HG03460 (cell line): ENCODE measurements at regions not wholly inside any gene's neighbourhood (a gene's known extent, or its start where the extent isn't known, plus 50 kb on each side); places are given as distances from the start of the nearest gene placed in this dataset.

ENCODE experiments used
- ATAC-seq: cut with Tn5 transposase; IDR thresholded peaks from one replicate; pipeline ENCODE4 v1.9.1; 2021; ENCODE audit not compliant: unreplicated experiment

DNA sequence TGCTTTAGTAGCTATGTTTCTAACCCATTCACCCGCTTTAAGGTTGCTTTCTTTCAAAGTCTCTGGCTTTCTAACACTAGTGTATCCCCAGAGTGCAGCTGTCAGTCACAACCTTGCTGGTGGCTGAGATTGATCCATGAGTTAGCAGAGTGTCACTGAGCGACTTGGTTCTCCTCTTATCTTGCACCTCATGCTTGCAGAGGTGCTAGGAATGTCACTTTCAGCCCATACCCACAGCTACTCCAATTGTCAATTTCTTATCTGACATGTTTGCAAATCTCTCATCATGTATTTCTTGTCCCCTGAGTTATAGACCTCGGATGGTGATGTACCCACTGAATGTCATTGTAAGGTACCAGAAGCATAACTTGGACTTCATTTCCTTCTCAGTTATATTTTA is 1110.2 kb downstream of the GALC start:
- ATAC-seq = no peak

DNA sequence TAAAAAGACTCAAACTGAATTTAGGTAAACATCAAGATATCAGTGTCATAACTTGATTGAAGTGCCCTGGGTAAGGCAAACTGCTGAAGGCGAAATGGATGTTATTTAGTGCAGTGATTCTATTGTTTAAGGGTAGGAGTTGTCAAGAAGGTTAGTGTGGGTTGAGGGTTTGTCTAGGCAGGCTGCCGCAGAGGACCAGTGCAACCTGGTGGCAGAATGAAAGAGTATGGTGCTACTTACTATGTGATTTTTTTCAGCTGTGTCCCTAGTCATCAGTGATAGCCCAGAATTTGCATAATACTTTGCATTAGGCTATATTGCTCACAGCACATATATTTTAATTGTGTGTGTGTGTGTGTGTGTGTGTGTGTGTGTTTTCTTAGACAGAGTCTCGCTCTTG is 1127.0 kb downstream of the GALC start:
- ATAC-seq = no peak

DNA sequence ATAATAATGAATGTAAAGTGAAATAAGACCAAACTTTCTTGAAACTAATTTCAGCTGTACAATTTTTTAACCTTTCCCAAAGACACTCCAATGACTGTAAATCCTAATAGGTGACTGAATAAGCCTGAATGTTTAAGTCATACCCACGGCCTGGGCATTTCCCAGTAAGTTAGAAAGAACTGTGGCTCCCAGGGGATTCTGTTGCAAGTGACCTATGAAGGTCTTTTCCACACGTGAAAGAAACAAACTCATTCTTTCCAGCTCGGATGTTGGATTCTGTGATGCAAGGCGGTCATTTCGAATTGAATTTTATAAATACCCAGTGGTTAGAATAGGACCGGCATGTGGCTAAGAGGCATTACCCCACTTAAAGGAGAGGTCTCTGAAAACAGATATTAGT is 1134.4 kb downstream of the GALC start:
- no peak for ATAC-seq

DNA sequence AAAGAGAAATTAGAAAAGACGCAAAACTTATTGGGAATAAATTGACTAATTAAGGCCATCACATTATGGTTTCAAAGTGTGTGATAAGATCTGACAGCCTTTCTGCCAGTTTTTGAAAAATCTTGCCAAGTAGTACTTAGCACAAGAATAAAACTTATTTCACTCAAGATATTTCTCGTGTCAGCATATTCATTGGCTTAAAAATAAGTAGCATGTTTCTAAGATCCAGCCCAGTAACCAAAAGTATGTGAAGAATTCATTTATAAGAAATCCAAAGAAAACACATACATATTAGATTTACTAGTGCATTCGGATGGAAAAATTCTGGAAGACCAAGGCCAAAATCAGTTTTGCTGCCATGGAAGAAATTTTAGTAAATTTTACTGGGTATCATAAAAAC is 1135.0 kb downstream of the GALC start:
- no peak for ATAC-seq

DNA sequence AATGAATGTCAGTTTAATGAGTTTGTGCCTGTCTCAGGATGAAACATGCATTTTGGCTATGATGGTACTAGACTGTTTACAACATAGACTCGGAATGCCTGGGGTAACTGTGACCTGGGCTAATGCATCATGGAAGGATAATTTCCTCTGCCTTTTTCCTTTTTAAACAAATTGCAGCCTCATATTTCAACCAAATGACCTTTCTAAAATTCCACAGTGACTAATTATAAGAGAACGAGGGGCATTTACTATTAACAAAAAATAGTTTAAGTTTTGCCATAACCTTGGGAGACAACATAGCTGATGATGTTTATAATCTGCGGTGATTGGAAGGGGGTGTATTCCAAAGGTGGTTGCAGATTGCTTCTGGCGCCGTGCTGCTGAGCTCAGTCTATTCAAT is 1140.5 kb downstream of the GALC start:
- ATAC-seq = no peak

DNA sequence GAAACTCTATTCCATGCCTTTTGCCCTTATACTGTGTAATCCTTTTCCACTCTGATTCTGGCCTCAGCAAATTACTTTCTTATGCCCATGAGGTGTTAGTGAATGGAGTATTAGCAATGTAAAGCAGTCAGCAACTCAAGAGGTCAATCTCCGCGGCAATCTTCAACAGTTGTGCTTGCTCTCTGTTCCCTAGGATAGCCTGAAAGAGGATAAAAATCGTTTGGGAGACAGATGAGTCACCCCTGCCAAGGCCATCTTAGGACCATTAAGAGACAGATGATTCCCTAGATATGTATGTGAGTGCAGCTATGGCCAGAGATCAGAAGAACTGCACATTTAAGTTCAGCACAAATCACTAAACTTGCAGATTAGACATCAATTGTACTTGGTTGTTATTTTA is 1145.8 kb downstream of the GALC start:
- no peak for ATAC-seq

DNA sequence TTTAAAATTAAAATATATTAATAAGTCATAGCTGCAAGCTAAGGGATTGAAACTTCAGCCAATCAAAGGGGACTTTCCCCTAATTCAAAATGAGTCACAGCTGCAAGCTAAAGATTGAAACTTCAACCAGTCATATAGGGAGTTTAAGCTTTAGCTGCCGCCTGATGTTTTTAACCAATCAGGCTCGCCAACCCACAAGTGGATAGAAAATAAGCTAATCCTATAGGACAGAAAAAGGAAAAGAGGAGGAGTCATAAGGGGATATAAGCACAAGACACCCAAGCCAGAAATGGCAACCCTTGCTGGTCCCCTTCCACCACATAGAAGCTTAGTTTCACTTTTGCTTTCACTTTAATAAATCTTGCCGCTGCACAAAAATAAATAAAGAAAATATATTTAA is 1154.6 kb downstream of the GALC start:
- ATAC-seq = no peak

DNA sequence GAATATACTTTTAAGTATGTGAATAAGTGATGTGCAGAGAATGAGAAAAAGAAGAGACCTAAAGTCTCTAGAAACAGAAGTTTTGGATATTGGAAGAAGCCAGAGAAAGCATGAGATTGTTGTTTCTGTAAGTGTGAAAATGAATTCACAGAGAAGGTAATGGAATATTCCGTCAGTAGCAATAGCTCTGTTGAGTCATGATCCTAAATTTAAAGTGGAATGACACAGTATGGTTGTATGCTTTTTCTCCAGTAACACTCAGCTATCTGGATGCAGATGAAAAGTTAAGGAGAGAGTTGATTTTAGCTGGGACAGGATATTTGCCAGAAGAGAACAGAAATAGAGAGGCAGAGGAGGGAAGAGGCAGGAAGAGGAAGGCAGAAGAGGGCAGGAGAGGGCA is 1166.3 kb downstream of the GALC start:
- ATAC-seq = no peak

DNA sequence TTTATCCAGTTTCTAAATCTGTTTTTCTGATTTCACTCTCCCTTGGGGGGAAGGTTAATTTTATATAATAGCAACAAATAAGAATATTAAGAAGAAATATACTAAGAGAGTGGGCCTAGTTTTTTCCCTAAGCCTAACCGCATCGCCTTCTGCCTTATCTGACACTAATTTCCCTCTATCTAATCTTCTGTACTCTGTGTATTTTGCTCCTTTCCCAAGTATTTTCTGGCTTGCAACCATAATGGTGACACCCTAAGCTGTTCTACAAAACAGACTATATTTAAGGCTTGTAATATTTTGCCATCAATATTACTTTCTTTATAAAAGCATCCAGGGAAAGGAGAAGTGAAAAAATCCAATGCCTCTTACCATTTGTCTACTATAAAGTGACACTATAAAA is 1168.8 kb downstream of the GALC start:
- no peak for ATAC-seq

DNA sequence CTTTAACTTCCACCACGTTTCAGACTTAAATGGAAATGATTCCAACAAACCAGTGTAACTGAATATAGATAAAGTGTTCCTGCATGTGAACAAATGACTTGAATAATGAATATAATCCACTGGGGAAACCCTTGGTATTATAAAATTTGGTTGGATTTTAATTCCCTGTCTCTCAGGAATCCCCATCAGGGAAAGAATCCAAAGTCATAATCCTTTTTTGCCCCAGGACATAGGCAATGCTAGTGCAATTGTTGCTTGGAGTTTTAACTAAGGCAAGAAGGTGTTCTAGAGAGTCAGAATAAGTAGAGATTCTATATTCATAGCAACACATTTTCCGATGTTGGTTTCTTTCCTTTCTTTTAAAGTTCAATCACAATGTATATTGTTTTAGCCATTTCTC is 1169.4 kb downstream of the GALC start:
- no peak for ATAC-seq

DNA sequence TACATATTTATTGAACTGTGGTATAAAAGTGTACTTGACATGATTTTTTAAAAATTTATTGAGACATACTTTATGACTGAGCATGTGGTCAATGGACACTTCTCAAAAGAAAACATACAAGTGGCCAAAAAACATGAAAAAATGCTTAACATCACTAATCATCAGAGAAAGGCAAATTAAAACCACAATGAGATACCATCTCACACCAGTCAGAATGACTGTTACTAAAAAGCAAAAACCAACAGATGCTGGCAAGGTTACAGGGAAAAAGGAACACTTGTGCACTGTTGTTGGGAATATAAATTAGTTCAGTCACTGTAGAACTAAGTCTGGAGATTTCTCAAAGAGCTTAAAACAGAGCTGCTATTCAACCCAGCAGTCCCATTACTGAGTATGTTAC is 1177.6 kb downstream of the GALC start:
- no peak for ATAC-seq

DNA sequence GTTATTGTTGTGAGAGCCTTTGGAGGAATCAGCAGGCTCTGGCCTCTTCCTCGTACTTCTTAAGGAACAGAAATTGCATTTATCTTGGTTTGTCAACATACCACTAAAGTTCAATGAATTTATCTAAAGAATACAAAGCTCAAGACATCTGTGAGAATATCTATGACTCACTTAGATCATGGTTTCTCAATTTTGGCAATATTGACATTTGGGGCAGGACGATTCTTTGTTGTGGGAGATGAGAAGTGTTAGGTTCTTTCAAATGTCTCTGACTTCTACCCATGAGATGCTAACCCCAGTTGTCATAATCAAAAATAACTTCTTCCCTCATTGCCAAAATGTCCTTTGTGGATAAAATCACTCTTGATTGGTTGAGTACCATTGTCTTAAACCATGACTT is 1190.3 kb downstream of the GALC start:
- no peak for ATAC-seq

DNA sequence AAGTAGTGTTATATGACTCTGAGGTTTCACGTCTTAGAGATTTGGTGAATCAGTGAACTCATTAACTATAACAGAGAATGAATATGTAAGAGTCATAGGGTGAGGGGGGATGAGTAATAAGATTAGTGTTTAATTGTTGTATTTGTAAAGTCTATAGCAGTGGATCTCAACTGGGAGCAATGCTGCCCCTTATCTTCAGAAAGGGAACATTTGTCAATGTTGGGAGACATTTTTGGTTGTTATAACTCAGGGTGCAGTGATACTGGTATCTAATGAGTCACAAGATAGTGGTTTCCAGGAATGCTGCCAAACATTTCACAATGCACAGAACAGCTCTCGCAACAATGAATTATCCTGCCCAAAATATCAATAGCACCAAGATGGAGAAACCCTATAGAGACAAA is 1193.7 kb downstream of the GALC start:
- no peak for ATAC-seq

DNA sequence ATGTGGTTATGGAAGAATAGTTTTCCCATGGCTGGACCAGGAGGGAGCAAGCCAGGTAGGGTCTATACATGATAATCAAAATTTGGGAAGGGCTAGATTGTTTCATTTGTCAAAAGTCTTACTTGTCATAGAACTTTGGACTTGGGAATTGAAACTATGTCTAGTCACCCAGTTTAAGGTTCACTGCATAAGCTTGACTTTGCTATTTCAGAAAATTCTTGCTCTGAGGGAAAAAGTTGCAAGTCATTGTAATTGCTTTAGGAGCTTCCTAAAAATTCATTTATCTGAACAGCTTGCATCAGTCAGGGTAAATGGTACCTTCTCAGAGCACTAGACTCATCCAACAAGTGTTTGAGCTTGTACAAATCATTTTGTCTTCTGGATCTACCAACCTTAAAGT is 1194.7 kb downstream of the GALC start:
- no peak for ATAC-seq

DNA sequence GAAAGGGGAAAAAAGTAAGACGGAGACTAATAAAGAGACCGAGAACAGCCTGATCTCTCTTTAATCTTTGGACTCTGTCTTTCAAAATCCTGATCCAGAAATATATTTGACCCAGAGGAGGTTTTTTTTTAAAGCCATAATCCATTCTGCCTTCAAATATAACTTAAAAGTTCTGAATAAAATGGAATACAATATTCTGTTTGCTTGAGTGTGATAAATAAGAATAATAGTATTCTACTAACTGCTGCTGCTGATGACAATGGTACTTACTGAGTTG is 1196.0 kb downstream of the GALC start:
- no peak for ATAC-seq

DNA sequence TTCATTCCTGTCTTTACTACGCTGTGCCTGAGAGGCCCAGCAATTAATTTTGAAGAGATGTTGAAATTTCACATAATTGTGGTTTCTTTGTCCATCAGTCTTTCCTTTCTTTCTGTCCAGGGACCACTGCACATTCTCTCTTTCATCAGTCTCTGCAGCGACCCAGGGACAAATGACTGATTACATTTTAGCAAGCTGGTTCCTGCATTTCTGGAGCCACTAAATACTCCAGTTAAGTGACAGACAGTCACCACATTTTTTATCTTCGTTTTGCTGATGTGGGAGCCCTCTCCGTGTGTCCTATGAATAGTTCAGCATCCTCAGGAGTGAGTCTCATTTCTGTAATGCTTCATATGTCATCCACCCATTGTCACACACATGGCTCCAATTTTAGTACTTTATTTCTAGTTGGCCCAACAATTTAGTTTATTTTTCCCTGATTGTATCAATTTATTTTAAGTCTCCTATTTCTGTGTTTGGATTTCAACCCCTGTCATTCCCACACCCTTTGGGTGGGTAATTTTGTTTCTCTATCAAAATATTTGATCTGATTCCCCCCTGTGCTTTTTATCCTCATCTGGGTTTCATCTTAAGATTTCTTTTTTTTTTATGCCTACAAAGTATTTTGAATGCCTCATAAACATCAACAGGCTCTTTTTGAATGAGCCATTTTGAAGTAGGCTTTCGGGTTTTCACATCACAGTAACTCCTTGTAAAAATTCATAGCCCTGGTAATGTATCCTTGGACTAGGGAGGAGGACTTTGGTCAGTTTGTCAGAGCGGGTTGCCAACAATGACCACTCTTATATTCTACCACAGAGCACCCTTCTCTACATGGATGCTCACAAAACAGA is 1196.5 kb downstream of the GALC start:
- no peak for ATAC-seq

DNA sequence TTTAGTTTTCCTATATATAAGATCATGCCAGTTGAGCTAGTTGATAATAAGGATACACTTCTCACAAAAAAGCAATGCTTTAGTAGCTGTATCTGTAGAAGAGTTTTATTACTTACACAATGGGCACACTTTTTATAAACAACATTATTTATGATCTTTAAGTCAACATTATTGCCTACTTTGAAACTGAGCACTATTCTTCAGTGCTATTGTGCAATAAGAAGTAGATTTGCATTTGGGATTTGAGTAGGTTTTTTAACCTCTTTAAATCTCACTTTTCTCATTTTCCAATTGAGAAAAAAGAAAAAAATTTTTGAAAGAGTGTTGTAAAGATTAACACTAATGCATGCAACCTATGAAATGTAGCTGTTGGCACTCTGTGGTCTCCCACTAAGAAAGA is 1198.3 kb downstream of the GALC start:
- no peak for ATAC-seq

DNA sequence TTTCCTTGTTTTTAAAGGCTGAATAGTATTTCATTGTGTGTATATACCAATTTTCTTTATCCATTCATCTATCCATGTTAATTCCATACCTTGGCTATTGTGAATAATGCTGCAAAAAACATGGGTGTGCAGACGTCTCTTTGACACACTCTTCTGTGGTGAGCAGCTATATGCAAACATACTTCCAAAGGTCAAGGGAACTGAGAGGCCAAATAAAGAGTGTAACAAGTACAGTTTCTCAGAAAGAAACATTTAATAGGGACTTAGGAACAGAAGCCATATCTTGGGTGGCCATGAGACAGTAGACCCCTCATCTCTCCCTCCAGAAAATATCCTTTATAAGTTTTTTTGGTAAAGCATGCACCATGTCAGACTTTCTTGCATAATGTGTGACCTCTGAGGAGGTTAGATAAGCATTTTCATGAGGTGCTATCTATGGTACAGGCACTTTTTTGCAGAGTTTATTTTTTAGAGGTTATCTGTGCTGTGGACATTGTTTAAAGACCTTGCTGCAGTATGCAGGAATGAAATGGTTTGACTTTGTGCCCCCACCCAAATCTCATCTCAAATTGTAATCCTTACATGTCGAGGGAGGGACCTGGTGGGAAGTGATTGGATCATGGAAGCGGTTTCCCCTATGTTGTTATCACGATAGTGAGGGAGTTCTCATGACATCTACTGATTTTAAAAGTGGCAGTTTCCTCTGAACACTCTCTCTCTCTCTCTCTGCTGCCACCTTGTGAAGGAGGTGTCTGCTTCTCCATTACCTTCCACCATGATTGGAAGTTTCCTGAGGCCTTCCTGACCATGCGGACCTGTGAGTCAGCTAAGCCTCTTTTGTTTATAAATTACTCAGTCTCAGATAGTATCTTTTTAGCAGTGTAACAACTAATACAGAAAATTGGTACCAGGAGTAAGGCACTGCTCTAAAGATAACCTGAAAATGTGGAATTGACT is 1202.3 kb downstream of the GALC start:
- ATAC-seq = no peak

DNA sequence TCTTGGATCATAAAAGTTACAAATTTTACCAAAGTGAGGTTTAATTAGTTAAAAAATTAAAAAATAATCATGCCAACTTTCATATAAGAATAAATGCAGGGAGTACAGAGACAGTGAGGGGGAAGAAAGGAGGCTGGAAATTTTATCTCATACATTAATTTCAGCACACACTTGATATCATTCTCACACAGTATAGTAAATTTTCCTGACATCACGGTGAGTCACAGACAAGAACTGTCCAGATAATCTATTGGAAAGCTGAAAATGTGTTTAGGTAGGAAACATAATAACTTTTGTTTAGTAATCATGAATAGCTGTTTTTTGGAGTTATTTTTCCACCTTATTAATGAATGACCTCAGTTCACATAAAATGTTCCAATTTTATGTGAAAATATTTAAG is 1204.8 kb downstream of the GALC start:
- no peak for ATAC-seq

DNA sequence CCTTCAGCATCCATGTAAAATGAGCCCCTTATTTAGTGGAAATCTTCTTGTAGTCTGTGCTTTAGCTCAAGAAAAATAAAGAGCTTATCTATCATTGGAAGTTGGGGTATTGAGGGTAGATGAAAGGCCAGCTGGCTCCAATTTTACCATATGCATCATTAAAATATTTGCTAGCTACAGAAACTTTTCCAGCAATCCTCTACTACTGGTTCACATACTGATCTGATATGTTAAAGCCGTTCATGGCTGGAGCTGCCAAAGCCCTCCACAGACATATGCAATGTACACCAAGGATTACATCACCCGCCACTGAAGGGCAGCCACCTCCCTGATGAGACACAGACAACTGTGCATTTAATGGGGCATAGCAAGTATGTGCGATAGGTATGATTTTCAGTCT is 1205.3 kb downstream of the GALC start:
- no peak for ATAC-seq

DNA sequence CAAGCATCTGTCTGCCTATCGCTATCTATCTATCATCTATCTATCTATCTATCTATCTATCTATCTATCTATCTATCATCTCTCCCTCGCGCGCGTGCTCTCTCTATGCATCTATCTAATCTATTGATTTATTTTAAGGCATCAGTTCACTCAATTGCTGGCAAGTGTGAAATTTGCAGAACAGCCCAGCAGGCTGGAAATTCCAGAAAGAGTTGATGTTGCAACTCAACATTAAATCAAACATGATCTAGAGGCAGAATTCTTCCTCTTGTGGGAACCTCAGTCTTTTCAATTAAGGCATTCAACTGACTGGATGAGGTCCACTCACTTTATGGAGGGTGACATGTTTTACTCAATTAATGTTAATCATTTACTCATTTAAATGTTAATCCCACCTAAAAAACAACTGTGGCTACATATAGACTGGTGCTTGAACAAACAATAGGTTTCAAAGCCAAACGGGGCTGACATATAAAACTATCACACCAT is 1210.8 kb downstream of the GALC start:
- ATAC-seq = no peak

DNA sequence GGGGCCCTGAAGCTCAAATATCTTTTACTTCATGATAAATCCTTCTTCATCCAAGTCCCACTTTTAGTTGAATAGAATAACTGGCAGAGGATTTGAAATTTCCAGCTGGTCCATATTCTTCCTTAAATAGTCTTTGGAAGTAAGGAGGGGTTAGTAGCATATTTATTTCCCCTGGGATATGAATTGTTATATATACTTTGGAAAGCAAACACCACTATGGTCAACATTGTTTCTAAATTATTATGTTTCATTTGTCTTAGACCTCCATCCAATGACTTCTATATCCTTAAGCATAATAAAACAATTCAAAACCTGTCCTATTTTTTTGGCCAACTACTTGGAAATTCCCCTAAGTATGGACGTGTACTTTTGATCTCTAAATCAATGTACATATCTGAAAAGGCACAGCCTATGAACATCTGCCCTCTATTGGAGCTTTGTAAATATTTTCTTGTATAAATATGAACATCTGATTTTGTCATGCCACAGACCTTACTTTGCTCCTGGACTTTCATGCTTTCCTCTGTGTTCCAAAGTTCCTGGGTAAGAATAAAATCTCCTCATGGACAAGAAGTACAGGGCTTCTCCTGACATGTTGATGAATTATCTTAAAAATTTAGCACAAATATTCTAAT is 1212.0 kb downstream of the GALC start:
- ATAC-seq = no peak
